Astrocyte (in vitro differentiated cells and primary cell): ENCODE measurements at regions not wholly inside any gene's neighbourhood (a gene's known extent, or its start where the extent isn't known, plus 50 kb on each side); places are given as distances from the start of the nearest gene placed in this dataset.

Source experiments
- DNase-seq: peaks from one replicate; pipeline ENCODE4 v3.0.0-alpha.2; 2010; ENCODE audit warnings: low read depth
- FAIRE-seq: peaks from 2 replicates; lab custom pipeline; 2011; peaks lifted over from hg19 to GRCh38; lab: Jason Lieb, UNC
- H2AFZ ChIP-seq: 2 replicates; pipeline ENCODE4 v1.6.0; 2012; ENCODE audit warnings: low read depth, low read length, inconsistent platforms
- H3K27ac ChIP-seq: 2 replicates; pipeline ENCODE4 v1.5.1; 2011; ENCODE audit warnings: low read depth, low read length, inconsistent platforms
- H3K27me3 ChIP-seq: 2 replicates; pipeline ENCODE4 v1.6.0; 2011; ENCODE audit warnings: low read length, inconsistent platforms; ENCODE audit not compliant: insufficient read depth
- H3K36me3 ChIP-seq: 2 replicates; pipeline ENCODE4 v1.5.1; 2011; ENCODE audit warnings: low read length, inconsistent platforms; ENCODE audit not compliant: insufficient read depth
- H3K4me1 ChIP-seq: 2 replicates; pipeline ENCODE4 v1.5.1; 2011; ENCODE audit warnings: low read length, inconsistent platforms; ENCODE audit not compliant: insufficient read depth
- H3K4me2 ChIP-seq: 2 replicates; pipeline ENCODE4 v1.6.0; 2012; ENCODE audit warnings: low read length, inconsistent platforms
- H3K4me3 ChIP-seq: 2 replicates; pipeline ENCODE4 v1.5.1; 2011; ENCODE audit warnings: low read depth, mild to moderate bottlenecking, low read length, inconsistent platforms; ENCODE audit not compliant: insufficient read depth
- H3K79me2 ChIP-seq: 2 replicates; pipeline ENCODE4 v1.6.0; 2012; ENCODE audit warnings: mild to moderate bottlenecking, low read length, inconsistent platforms; ENCODE audit not compliant: insufficient read depth
- H3K9ac ChIP-seq: 2 replicates; pipeline ENCODE4 v1.6.0; 2012; ENCODE audit warnings: mild to moderate bottlenecking, low read length, inconsistent platforms
- H3K9me3 ChIP-seq: 2 replicates; pipeline ENCODE4 v1.5.1; 2012; ENCODE audit warnings: low read depth, mild to moderate bottlenecking, low read length, inconsistent platforms; ENCODE audit not compliant: insufficient read depth
- H4K20me1 ChIP-seq: 2 replicates; pipeline ENCODE4 v1.6.0; 2012; ENCODE audit warnings: low read length, inconsistent platforms; ENCODE audit not compliant: insufficient read depth
- H3K27ac Mint-ChIP-seq: one replicate; pipeline ENCODE4 v1.8.0; 2021; ENCODE audit warnings: mild to moderate bottlenecking, mixed read lengths; ENCODE audit not compliant: unreplicated experiment
- H3K27me3 Mint-ChIP-seq: one replicate; pipeline ENCODE4 v1.8.0; 2021; ENCODE audit warnings: low read depth, mixed read lengths; ENCODE audit not compliant: unreplicated experiment
- H3K36me3 Mint-ChIP-seq: one replicate; pipeline ENCODE4 v1.8.0; 2021; ENCODE audit warnings: low read depth, mixed read lengths; ENCODE audit not compliant: unreplicated experiment
- H3K4me1 Mint-ChIP-seq: one replicate; pipeline ENCODE4 v1.8.0; 2021; ENCODE audit warnings: low read depth, mixed read lengths; ENCODE audit not compliant: unreplicated experiment
- H3K4me3 Mint-ChIP-seq: one replicate; pipeline ENCODE4 v1.8.0; 2021; ENCODE audit warnings: mild to moderate bottlenecking, moderate library complexity, mixed read lengths; ENCODE audit not compliant: unreplicated experiment
- H3K9me3 Mint-ChIP-seq: one replicate; pipeline ENCODE4 v1.8.0; 2021; ENCODE audit warnings: mild to moderate bottlenecking, mixed read lengths; ENCODE audit not compliant: unreplicated experiment
- CTCF ChIP-seq: IDR thresholded peaks from 2 replicates; pipeline ENCODE4 v1.5.1; 2011; ENCODE audit warnings: low read depth, mild to moderate bottlenecking, inconsistent platforms, low read length, moderate library complexity; ENCODE audit not compliant: insufficient read depth
- EZH2 ChIP-seq: IDR thresholded peaks from 2 replicates; pipeline ENCODE4 v1.6.1; 2012; ENCODE audit warnings: mild to moderate bottlenecking, low read length, inconsistent platforms; ENCODE audit not compliant: insufficient read depth

- Histone ChIP-seq H3K4me1 (no peaks in the 10 kb centered on the region), H2AFZ (no peak overlapping the region), H3K9me3 (peaks cover 3% of the 10 kb centered on the region), H3K79me2 (no peaks in the 10 kb centered on the region), H3K4me2 (no peak overlapping the region), H3K9ac (no peak overlapping the region), H3K27me3 (no peaks in the 10 kb centered on the region), H4K20me1 (no peaks in the 10 kb centered on the region), H3K36me3 (no peaks in the 10 kb centered on the region), H3K4me3 (no peak overlapping the region), H3K27ac (no peak overlapping the region)
- DNase-seq = no peak
- H3K4me3 Mint-ChIP-seq = no peak overlapping the region
- no peaks in the 10 kb centered on the region for H3K4me1 Mint-ChIP-seq
- TF ChIP-seq CTCF = no peak
- no peak for TF ChIP-seq EZH2
- FAIRE-seq = no peak
- H3K36me3 Mint-ChIP-seq = no peaks in the 10 kb centered on the region
- H3K9me3 Mint-ChIP-seq = peaks cover 2% of the 10 kb centered on the region
- H3K27me3 Mint-ChIP-seq = no peaks in the 10 kb centered on the region
- H3K27ac Mint-ChIP-seq = no peak overlapping the region
Observed at GRCh38 chr11:97645736-97646135, 1255.9 kb downstream of the JRKL start.

- H3K36me3 Mint-ChIP-seq = no peaks in the 10 kb centered on the region
- Histone ChIP-seq H3K4me2 (no peak overlapping the region), H3K9me3 (no peaks in the 10 kb centered on the region), H3K4me1 (no peaks in the 10 kb centered on the region), H4K20me1 (no peaks in the 10 kb centered on the region), H3K4me3 (no peak overlapping the region), H3K9ac (no peak overlapping the region), H2AFZ (no peak overlapping the region), H3K27ac (no peak overlapping the region), H3K36me3 (no peaks in the 10 kb centered on the region), H3K27me3 (no peaks in the 10 kb centered on the region), H3K79me2 (no peaks in the 10 kb centered on the region)
- FAIRE-seq = no peak
- TF ChIP-seq CTCF (no peak), EZH2 (no peak)
- DNase-seq = no peak
- H3K4me3 Mint-ChIP-seq = no peak overlapping the region
- peaks cover 4% of the 10 kb centered on the region for H3K4me1 Mint-ChIP-seq
- H3K9me3 Mint-ChIP-seq = no peaks in the 10 kb centered on the region
- no peak overlapping the region for H3K27ac Mint-ChIP-seq
- H3K27me3 Mint-ChIP-seq = no peaks in the 10 kb centered on the region
Observed at GRCh38 chr11:97656356-97656755, 1266.5 kb downstream of the JRKL start.

GRCh38 chr11:97657852-97658251, 1268.0 kb downstream of the JRKL start:
- Histone ChIP-seq H2AFZ (no peak overlapping the region), H3K36me3 (no peaks in the 10 kb centered on the region), H3K27me3 (no peaks in the 10 kb centered on the region), H3K27ac (no peak overlapping the region), H3K9me3 (no peaks in the 10 kb centered on the region), H3K4me1 (no peaks in the 10 kb centered on the region), H3K79me2 (no peaks in the 10 kb centered on the region), H3K4me3 (no peak overlapping the region), H3K9ac (no peak overlapping the region), H3K4me2 (no peak overlapping the region), H4K20me1 (no peaks in the 10 kb centered on the region)
- no peaks in the 10 kb centered on the region for H3K4me1 Mint-ChIP-seq
- H3K36me3 Mint-ChIP-seq = no peaks in the 10 kb centered on the region
- TF ChIP-seq CTCF (no peak), EZH2 (no peak)
- DNase-seq (no peak), FAIRE-seq (no peak)
- no peaks in the 10 kb centered on the region for H3K27me3 Mint-ChIP-seq
- no peaks in the 10 kb centered on the region for H3K9me3 Mint-ChIP-seq
- no peak overlapping the region for H3K27ac Mint-ChIP-seq
- no peak overlapping the region for H3K4me3 Mint-ChIP-seq
